A549 (cell line): ENCODE measurements at regions not wholly inside any gene's neighbourhood (a gene's known extent, or its start where the extent isn't known, plus 50 kb on each side); places are given as distances from the start of the nearest gene placed in this dataset.

Source experiments
- CEBPB ChIP-seq, 2 experiments: fragments of >200 bp in 1 of 2; sonication (Bioruptor Twin) in 1 of 2; formaldehyde crosslinking in 1 of 2; IDR thresholded peaks; 2 replicates each; pipeline ENCODE4 v1.6.1; 2012 to 2016
- CTCF ChIP-seq: fragments of >200 bp; sonication (Bioruptor Twin); formaldehyde crosslinking; IDR thresholded peaks from 3 replicates; pipeline ENCODE4 v1.5.1; 2016
- EP300 ChIP-seq, 2 experiments: fragments of >200 bp; sonication (Bioruptor Twin); formaldehyde crosslinking; IDR thresholded peaks; 2 replicates in 1 of 2; 3 replicates in 1 of 2; pipeline ENCODE4 v1.6.1; 2016 to 2017
- HOXB5 ChIP-seq: fragments of 250-450 bp; sonication (Bioruptor Pico); IDR thresholded peaks from 2 replicates; pipeline ENCODE4 v1.5.0; 2020; ENCODE audit warnings: mild to moderate bottlenecking, moderate library complexity
- KDM1A ChIP-seq: fragments of 200-600 bp; sonication (generic); IDR thresholded peaks from 2 replicates; pipeline ENCODE4 v1.6.1; 2016; ENCODE audit warnings: low read depth, mild to moderate bottlenecking
- POLR2A ChIP-seq: IDR thresholded peaks from 2 replicates; pipeline ENCODE4 v1.6.1; 2012; ENCODE audit warnings: mild to moderate bottlenecking, low read length
- RAD21 ChIP-seq, 2 experiments: fragments of >200 bp in 1 of 2; sonication (Bioruptor Twin) in 1 of 2; formaldehyde crosslinking in 1 of 2; IDR thresholded peaks in 1 of 2; conservative IDR thresholded peaks in 1 of 2; 2 replicates in 1 of 2; 3 replicates in 1 of 2; pipeline ENCODE4 v1.6.1; 2012 to 2018; ENCODE audit warnings: inconsistent platforms in 1 of 2
- REST ChIP-seq: fragments of 200-600 bp; sonication (generic); IDR thresholded peaks from 2 replicates; pipeline ENCODE4 v1.6.1; 2016; ENCODE audit warnings: antibody characterized with exemption, mild to moderate bottlenecking, moderate library complexity

- TF ChIP-seq KDM1A (no peak), CTCF (no peak), CEBPB (IDR thresholded peaks at IDR 0.05) (no peak), HOXB5 (CRISPR knock-in tag) (no peak), POLR2A (no peak), EP300 (IDR thresholded peaks at IDR 0.05) (no peak), REST (no peak), RAD21 (conservative IDR thresholded peaks at IDR 0.05 in 1 of 2, IDR thresholded peaks at IDR 0.05 in 1 of 2) (no peak)
Observed at GRCh38 chr20:50369225-50370035, 140.8 kb upstream of the PTPN1 start.
